ENCODE measurements at regions not wholly inside any gene's neighbourhood (a gene's known extent, or its start where the extent isn't known, plus 50 kb on each side); places are given as distances from the start of the nearest gene placed in this dataset.

- no peak for TF ChIP-seq ZNF331 (CRISPR knock-in tag; IDR thresholded peaks at IDR 0.05; ENCODE audit: low read depth)
- no peak for TF ChIP-seq CTCF (conservative IDR thresholded peaks at IDR 0.05; ENCODE audit: low read depth in 2 of 2)
Observed at GRCh38 chr16:76007645-76008044, 269.6 kb upstream of the CNTNAP4 start (continued).

- Histone ChIP-seq H4K20me1 (replicated peaks; ENCODE audit: insufficient read depth) (no peaks in the 10 kb centered on the region), H3K4me3 (no peak overlapping the region), H3K27ac (ENCODE audit: low read depth) (no peak overlapping the region), H3K9me2 (ENCODE audit: insufficient read depth) (no peaks in the 10 kb centered on the region), H3K36me3 (ENCODE audit: insufficient read depth) (no peaks in the 10 kb centered on the region), H3K79me2 (replicated peaks; ENCODE audit: insufficient read depth) (no peaks in the 10 kb centered on the region), H3K4me1 (ENCODE audit: insufficient read depth) (no peaks in the 10 kb centered on the region), H3K4me2 (no peak overlapping the region), H3F3A (replicated peaks; ENCODE audit: low read depth) (no peaks in the 10 kb centered on the region), H2AFZ (no peak overlapping the region), H3K27me3 (ENCODE audit: insufficient read depth) (no peaks in the 10 kb centered on the region)
- ATAC-seq (no peak), DNase-seq (ENCODE audit: low spot score) (no peak)
- Mint-ChIP-seq H3K27ac (no peak overlapping the region), H3K9me3 (peaks cover 62% of the 10 kb centered on the region), H3K4me3 (no peak overlapping the region), H3K27me3 (ENCODE audit: insufficient read depth, low read depth, poor library complexity) (peaks cover 2% of the 10 kb centered on the region), H3K36me3 (ENCODE audit: low read depth) (no peaks in the 10 kb centered on the region; the same call in 2 of the 3 replicates), H3K4me1 (no peaks in the 10 kb centered on the region)
- TF ChIP-seq JUNB (IDR thresholded peaks at IDR 0.05; ENCODE audit: unreplicated experiment), result no peak
- TF ChIP-seq NANOG (IDR thresholded peaks at IDR 0.05; ENCODE audit: borderline replicate concordance), result no peak
- TF ChIP-seq STAT1 (IDR thresholded peaks at IDR 0.05; ENCODE audit: unreplicated experiment), result no peak
- TF ChIP-seq ZNF114 (CRISPR knock-in tag; IDR thresholded peaks at IDR 0.05), result no peak
- TF ChIP-seq ZNF462 (CRISPR knock-in tag; IDR thresholded peaks at IDR 0.05), result no peak
- TF ChIP-seq POLR2AphosphoS5 (IDR thresholded peaks at IDR 0.05; ENCODE audit: low read depth), result no peak
- no peak for TF ChIP-seq ZNF331 (CRISPR knock-in tag; IDR thresholded peaks at IDR 0.05; ENCODE audit: low read depth)
- no peak for TF ChIP-seq CREB1 (CRISPR knock-in tag; IDR thresholded peaks at IDR 0.05; ENCODE audit: low read depth)
- TF ChIP-seq ETS1 (IDR thresholded peaks at IDR 0.05), result no peak
- no peak for TF ChIP-seq CTCF (conservative IDR thresholded peaks at IDR 0.05; ENCODE audit: low read depth in 2 of 2)
- TF ChIP-seq EZH2 (IDR thresholded peaks at IDR 0.05; ENCODE audit: low read depth, unreplicated experiment), result no peak
- TF ChIP-seq EZH2phosphoT487 (IDR thresholded peaks at IDR 0.05; ENCODE audit: unreplicated experiment), result no peak
Observed at GRCh38 chr16:76023835-76024234, 253.4 kb upstream of the CNTNAP4 start.

Measured in GM23338 (cell line).